Colonic mucosa (tissue), 4 donors: ENCODE measurements at regions not wholly inside any gene's neighbourhood (a gene's known extent, or its start where the extent isn't known, plus 50 kb on each side); places are given as distances from the start of the nearest gene placed in this dataset.

Experiments used
- DNase-seq: peaks from one replicate; pipeline ENCODE4 v3.0.0-alpha.2; 2020
- H3K27ac ChIP-seq: fragments of 200-600 bp; one replicate; pipeline ENCODE4 v1.8.0; 2021
- H3K27me3 ChIP-seq: fragments of 200-600 bp; one replicate; pipeline ENCODE4 v1.8.0; 2021
- H3K36me3 ChIP-seq: fragments of 200-600 bp; one replicate; pipeline ENCODE4 v1.8.0; 2021
- H3K4me1 ChIP-seq: fragments of 200-600 bp; one replicate; pipeline ENCODE4 v1.8.0; 2021; ENCODE audit warnings: mild to moderate bottlenecking
- H3K4me3 ChIP-seq: fragments of 200-600 bp; one replicate; pipeline ENCODE4 v1.8.0; 2021
- H3K9ac ChIP-seq, 2 donors: one replicate each; pipeline ENCODE4 v1.7.0; 2013; ENCODE audit warnings: control low read depth in 2 of 2, low read depth in 2 of 2, low read length in 2 of 2
- H3K9me3 ChIP-seq: fragments of 200-600 bp; one replicate; pipeline ENCODE4 v1.8.0; 2021
- intact Hi-C: fragments of 100-400 bp; cut with DNase I; formaldehyde crosslinking; loops from one replicate; pipeline ENCODE4 v1.14.1; 2022
- TF ChIP-seq, protein P1 (sequence below): fragments of 200-600 bp; IDR thresholded peaks from one replicate; pipeline ENCODE4 v1.8.0; 2022; ENCODE audit warnings: antibody characterized with exemption, mild to moderate bottlenecking
- donor health status: healthy.
- donor health status: DM: no; HTN: no; CAD: no.
- donor health status: DM: no; HTN: no; CAD: no.

DNA sequence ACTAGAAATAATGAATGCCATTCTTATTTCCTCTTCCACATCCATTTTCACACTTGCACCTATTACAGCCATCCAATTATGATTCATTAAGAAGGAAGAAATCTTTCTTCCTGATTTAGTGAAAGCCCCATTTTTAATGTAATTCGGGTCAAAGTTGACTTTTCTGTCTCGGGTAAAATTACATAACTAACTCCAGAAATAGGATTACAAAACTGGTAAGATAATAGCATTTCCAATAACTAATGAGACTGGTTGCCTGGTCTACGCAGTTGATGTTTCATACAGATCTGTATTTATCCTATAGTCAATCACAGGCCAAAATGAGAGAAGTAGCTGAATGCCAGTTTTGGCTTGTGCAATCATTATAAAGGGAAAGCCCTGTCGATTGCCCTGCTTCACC, 651.5 kb upstream of the NRP1 start:
- no peak overlapping the region for H3K9ac ChIP-seq
- intact Hi-C loops, result no loop called here
- TF ChIP-seq, protein P1, sequence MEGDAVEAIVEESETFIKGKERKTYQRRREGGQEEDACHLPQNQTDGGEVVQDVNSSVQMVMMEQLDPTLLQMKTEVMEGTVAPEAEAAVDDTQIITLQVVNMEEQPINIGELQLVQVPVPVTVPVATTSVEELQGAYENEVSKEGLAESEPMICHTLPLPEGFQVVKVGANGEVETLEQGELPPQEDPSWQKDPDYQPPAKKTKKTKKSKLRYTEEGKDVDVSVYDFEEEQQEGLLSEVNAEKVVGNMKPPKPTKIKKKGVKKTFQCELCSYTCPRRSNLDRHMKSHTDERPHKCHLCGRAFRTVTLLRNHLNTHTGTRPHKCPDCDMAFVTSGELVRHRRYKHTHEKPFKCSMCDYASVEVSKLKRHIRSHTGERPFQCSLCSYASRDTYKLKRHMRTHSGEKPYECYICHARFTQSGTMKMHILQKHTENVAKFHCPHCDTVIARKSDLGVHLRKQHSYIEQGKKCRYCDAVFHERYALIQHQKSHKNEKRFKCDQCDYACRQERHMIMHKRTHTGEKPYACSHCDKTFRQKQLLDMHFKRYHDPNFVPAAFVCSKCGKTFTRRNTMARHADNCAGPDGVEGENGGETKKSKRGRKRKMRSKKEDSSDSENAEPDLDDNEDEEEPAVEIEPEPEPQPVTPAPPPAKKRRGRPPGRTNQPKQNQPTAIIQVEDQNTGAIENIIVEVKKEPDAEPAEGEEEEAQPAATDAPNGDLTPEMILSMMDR, result no peak

DNA sequence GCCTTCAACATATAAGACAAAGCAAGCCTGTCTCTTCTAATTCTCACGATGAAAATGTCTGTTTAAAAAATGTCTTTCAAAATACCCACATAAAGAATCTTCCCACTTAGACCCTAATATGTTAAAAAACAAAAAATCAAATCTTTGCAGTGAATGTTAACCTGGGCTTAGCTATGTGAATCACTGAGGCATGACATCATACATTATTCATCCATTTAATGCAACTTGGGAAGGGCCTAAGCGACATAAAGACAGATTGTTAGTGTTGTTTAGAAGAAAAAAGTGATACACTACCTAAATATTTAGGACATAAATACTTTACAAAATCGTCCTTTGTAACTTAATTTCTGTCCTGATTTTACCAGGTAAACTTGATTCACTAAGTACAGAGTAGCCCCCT, 648.5 kb upstream of the NRP1 start:
- no peaks in the 10 kb centered on the region for H3K4me1 ChIP-seq
- no peak overlapping the region for H3K27ac ChIP-seq
- H3K4me3 ChIP-seq, result no peak overlapping the region
- H3K9ac ChIP-seq, result no peak overlapping the region
- DNase-seq, result no peak
- intact Hi-C loops, result no loop called here
- H3K27me3 ChIP-seq, result no peaks in the 10 kb centered on the region
- TF ChIP-seq, protein P1, result no peak
- no peaks in the 10 kb centered on the region for H3K9me3 ChIP-seq
- no peaks in the 10 kb centered on the region for H3K36me3 ChIP-seq

More for the DNA sequence above, 651.5 kb upstream of the NRP1 start:
- no peak overlapping the region for H3K4me3 ChIP-seq
- H3K27me3 ChIP-seq, result no peaks in the 10 kb centered on the region
- H3K36me3 ChIP-seq, result no peaks in the 10 kb centered on the region
- no peak for DNase-seq
- no peaks in the 10 kb centered on the region for H3K4me1 ChIP-seq
- no peaks in the 10 kb centered on the region for H3K9me3 ChIP-seq
- no peak overlapping the region for H3K27ac ChIP-seq

DNA sequence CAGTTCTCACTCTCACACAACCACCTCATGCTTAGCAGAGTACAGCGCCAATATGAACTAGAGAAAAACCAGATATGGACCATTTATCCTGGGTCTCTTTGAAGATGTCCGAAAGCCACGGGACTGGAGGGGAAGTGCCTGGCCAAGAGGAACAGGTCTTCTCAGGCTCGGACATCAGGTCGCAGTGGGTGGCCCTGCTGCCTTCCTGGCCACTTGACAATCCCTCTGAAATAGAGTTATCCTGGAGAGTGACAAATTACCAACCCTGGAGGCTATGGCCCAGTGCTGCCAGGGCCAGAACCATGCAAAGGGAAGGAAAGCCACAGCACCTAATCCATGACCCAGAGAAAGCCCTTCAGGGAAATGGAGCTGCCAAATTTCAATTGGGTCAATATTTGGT, 646.8 kb upstream of the NRP1 start:
- no peaks in the 10 kb centered on the region for H3K4me1 ChIP-seq
- no peaks in the 10 kb centered on the region for H3K36me3 ChIP-seq
- intact Hi-C loops, result no loop called here
- H3K9me3 ChIP-seq, result no peaks in the 10 kb centered on the region
- H3K27me3 ChIP-seq, result no peaks in the 10 kb centered on the region
- no peak overlapping the region for H3K4me3 ChIP-seq
- no peak overlapping the region for H3K27ac ChIP-seq
- DNase-seq, result no peak
- TF ChIP-seq, protein P1, result no peak
- H3K9ac ChIP-seq, result no peak overlapping the region

DNA sequence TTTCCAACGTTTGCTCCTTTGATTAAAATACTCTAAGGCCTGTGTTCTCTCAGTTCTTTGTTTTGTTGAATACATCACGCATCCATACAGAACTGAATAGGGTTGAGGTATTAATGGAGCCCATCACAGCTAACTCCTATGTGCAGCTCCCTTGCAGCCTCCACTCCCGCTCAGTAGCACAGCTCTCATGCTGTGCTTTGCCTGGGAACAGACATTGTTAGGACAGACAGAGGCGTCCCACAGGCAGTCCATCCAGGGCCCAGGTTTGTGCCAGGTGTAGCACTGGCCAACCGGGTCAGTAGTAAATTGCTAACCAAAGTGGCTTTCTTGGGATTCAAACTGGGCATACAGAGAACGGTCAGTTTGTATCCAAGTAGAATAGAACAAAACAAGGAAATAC, 644.7 kb upstream of the NRP1 start:
- DNase-seq, result no peak
- Histone ChIP-seq H3K4me1 (no peaks in the 10 kb centered on the region), H3K36me3 (no peaks in the 10 kb centered on the region), H3K27me3 (no peaks in the 10 kb centered on the region), H3K9ac (no peak overlapping the region), H3K27ac (no peak overlapping the region), H3K4me3 (no peak overlapping the region), H3K9me3 (no peaks in the 10 kb centered on the region)
- TF ChIP-seq, protein P1, result no peak
- intact Hi-C loops, result no loop called here

DNA sequence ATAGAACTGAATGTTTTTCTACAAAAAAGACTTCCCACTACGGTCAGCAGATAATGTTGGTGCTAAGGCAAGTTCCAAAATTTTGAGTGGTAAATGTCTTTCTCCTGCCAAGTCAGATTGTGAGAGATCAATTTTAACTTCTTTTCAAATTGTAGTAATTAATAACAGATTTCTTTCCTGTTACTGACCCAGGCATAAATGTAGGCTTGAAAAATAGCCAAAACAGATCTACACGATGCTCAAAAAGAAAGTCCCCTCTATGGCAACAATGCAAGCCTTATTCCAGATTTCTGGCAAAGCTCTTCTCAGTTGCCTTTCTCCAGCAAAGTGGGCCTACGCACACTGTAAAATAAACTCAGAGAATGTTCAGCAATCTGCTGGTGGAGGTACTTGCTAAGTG, 641.0 kb upstream of the NRP1 start:
- H3K4me1 ChIP-seq, result no peaks in the 10 kb centered on the region
- no peak overlapping the region for H3K9ac ChIP-seq
- no peaks in the 10 kb centered on the region for H3K36me3 ChIP-seq
- TF ChIP-seq, protein P1, result no peak
- no peaks in the 10 kb centered on the region for H3K27me3 ChIP-seq
- DNase-seq, result no peak
- H3K9me3 ChIP-seq, result no peaks in the 10 kb centered on the region
- no peak overlapping the region for H3K4me3 ChIP-seq
- intact Hi-C loops, result no loop called here
- H3K27ac ChIP-seq, result no peak overlapping the region

DNA sequence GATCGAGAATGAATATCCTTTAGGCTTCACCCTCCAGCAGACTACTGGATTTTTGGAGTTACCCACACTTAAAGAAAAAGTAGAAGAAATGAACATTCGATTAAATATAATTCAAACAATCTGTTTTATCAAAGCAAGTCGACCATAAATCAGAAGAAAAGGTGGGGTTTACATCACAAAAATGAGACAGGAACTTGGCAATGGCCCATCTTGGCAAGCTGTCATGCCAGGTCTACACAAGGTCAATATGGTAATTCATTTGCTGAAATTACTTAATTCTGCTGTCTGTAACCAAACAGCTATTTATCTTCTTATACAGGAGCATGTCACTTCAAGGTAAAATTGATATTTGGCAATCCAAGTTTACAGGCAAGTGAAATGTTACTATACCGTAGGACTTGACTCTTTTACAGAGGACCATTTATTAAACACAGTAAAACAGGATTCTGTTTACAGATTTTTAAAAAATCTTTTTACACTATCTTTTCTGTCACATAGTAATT, 640.6 kb upstream of the NRP1 start:
- TF ChIP-seq, protein P1, result no peak
- H3K36me3 ChIP-seq, result no peaks in the 10 kb centered on the region
- H3K27me3 ChIP-seq, result no peaks in the 10 kb centered on the region
- no peak overlapping the region for H3K9ac ChIP-seq
- no peaks in the 10 kb centered on the region for H3K9me3 ChIP-seq
- DNase-seq, result no peak
- H3K4me1 ChIP-seq, result no peaks in the 10 kb centered on the region
- no peak overlapping the region for H3K4me3 ChIP-seq
- intact Hi-C loops, result no loop called here
- no peak overlapping the region for H3K27ac ChIP-seq
